T-helper 1 cell treated with Interleukin-12 subunit alpha and Interleukin-12 subunit beta and Interleukin-4 antibody, amounts not matched to agents 30 ng/mL and 1 ng/mL, for 36 hours (primary cell): ENCODE measurements at regions not wholly inside any gene's neighbourhood (a gene's known extent, or its start where the extent isn't known, plus 50 kb on each side); places are given as distances from the start of the nearest gene placed in this dataset.
"Not testable (repeated sequence)": the region's sequence is repeated elsewhere in the genome, so short reads cannot be mapped to it uniquely, and the experiment has no call there.

Experiments used
- intact Hi-C: fragments of 100-400 bp; cut with micrococcal nuclease; formaldehyde crosslinking; loops from one replicate; pipeline ENCODE4 v1.15.1; 2024

- intact Hi-C loops, result no loop called here
Observed at GRCh38 chr13:83730674-83731073, 151.6 kb downstream of the SLITRK1 start.

GRCh38 chr13:83722443-83722842 lies 159.8 kb downstream of the SLITRK1 start:
- intact Hi-C loops, result no loop called here

- intact Hi-C loops, result no loop called here
Observed at GRCh38 chr13:83716121-83716520, 166.2 kb downstream of the SLITRK1 start.

GRCh38 chr13:83714236-83714635 lies 168.0 kb downstream of the SLITRK1 start:
- intact Hi-C loops, result no loop called here

- intact Hi-C loops, result no loop called here
Observed at GRCh38 chr13:83710133-83710515, 172.2 kb downstream of the SLITRK1 start.

- intact Hi-C loops, result no loop called here
Observed at GRCh38 chr13:83709426-83710132, 172.7 kb downstream of the SLITRK1 start.

GRCh38 chr13:83702021-83702420 lies 180.3 kb downstream of the SLITRK1 start:
- intact Hi-C loops, result no loop called here

- intact Hi-C loops, result no loop called here
Observed at GRCh38 chr13:83692800-83693199, 189.5 kb downstream of the SLITRK1 start.

GRCh38 chr13:83691966-83692365 lies 190.3 kb downstream of the SLITRK1 start:
- intact Hi-C loops, result no loop called here

- intact Hi-C loops, result no loop called here
Observed at GRCh38 chr13:83681547-83681946, 200.7 kb downstream of the SLITRK1 start.

GRCh38 chr13:83677985-83678384 lies 204.3 kb downstream of the SLITRK1 start:
- intact Hi-C loops, result no loop called here

- intact Hi-C loops, result no loop called here
Observed at GRCh38 chr13:83672612-83673011, 209.7 kb downstream of the SLITRK1 start.

- intact Hi-C loops, result no loop called here
Observed at GRCh38 chr13:83667606-83668005, 214.7 kb downstream of the SLITRK1 start.

- intact Hi-C loops, result no loop called here
Observed at GRCh38 chr13:83666141-83666540, 216.1 kb downstream of the SLITRK1 start.

GRCh38 chr13:83657281-83657680 lies 225.0 kb downstream of the SLITRK1 start:
- intact Hi-C loops, result no loop called here

- intact Hi-C loops, result not testable (repeated sequence)
Observed at GRCh38 chr13:83642617-83643016, 239.7 kb downstream of the SLITRK1 start.

- intact Hi-C loops, result no loop called here
Observed at GRCh38 chr13:83634601-83635000, 247.7 kb downstream of the SLITRK1 start.

GRCh38 chr13:83633746-83634145 lies 248.5 kb downstream of the SLITRK1 start:
- intact Hi-C loops, result no loop called here

- intact Hi-C loops, result no loop called here
Observed at GRCh38 chr13:83622422-83622784, 259.9 kb downstream of the SLITRK1 start.

GRCh38 chr13:83621765-83622421 lies 260.4 kb downstream of the SLITRK1 start:
- intact Hi-C loops, result no loop called here

GRCh38 chr13:83620530-83621220 lies 261.6 kb downstream of the SLITRK1 start:
- intact Hi-C loops, result no loop called here

GRCh38 chr13:83618966-83619365 lies 263.3 kb downstream of the SLITRK1 start:
- intact Hi-C loops, result no loop called here

GRCh38 chr13:83613524-83613923 lies 268.8 kb downstream of the SLITRK1 start:
- intact Hi-C loops, result no loop called here
